ENCODE measurements at regions not wholly inside any gene's neighbourhood (a gene's known extent, or its start where the extent isn't known, plus 50 kb on each side); places are given as distances from the start of the nearest gene placed in this dataset.

DNA sequence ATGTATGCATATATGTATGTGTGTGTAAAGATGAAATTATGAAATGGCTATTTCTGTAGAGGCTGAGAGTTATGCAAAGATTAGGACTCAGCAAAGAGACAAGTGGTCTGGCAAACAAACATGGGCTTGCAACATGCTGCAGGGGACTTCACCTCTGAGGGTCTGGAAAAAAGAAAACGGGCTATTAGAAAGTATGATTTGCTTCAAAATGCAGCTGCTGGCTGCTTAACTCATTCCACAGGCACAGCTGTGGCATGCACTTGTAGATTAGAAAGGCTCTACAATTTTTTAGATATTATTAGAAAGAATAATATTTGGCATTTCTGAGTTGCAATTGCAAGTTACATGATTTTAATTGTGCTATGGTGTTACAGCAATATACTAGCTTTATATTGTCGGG lies 90.4 kb downstream of the ADAMTS1 start:
- DNase-seq (ENCODE audit: low read depth) (no peak), FAIRE-seq (no peak)
- H2AFZ ChIP-seq (ENCODE audit: low read depth, low read length): no peak overlapping the region
- H3K4me3 ChIP-seq (ENCODE audit: insufficient read depth, low read depth, low read length): no peak overlapping the region
- no peak overlapping the region for H3K27ac ChIP-seq (ENCODE audit: low read depth, low read length)
- Mint-ChIP-seq H3K27ac (ENCODE audit: unreplicated experiment) (peak overlapping the region; percentile 99), H3K4me1 (ENCODE audit: low read depth, unreplicated experiment) (peaks cover 39% of the 10 kb centered on the region), H3K36me3 (ENCODE audit: low read depth, unreplicated experiment) (no peaks in the 10 kb centered on the region), H3K27me3 (ENCODE audit: low read depth, unreplicated experiment) (no peaks in the 10 kb centered on the region), H3K4me3 (ENCODE audit: unreplicated experiment) (no peak overlapping the region), H3K9me3 (ENCODE audit: unreplicated experiment) (no peaks in the 10 kb centered on the region)
- TF ChIP-seq EZH2 (IDR thresholded peaks at IDR 0.05; ENCODE audit: insufficient read depth, low read length) (no peak), CTCF (IDR thresholded peaks at IDR 0.05; ENCODE audit: insufficient read depth, low read depth, low read length) (no peak)
- H4K20me1 ChIP-seq (ENCODE audit: insufficient read depth, low read length): no peaks in the 10 kb centered on the region
- H3K9ac ChIP-seq (ENCODE audit: low read length): no peak overlapping the region
- H3K9me3 ChIP-seq (ENCODE audit: insufficient read depth, low read depth, low read length): no peaks in the 10 kb centered on the region
- H3K27me3 ChIP-seq (ENCODE audit: insufficient read depth, low read length): no peaks in the 10 kb centered on the region
- H3K4me1 ChIP-seq (ENCODE audit: insufficient read depth, low read length): peaks cover 8% of the 10 kb centered on the region
- no peaks in the 10 kb centered on the region for H3K79me2 ChIP-seq (ENCODE audit: insufficient read depth, low read length)
- H3K36me3 ChIP-seq (ENCODE audit: insufficient read depth, low read length): no peaks in the 10 kb centered on the region
- H3K4me2 ChIP-seq (ENCODE audit: low read length): no peak overlapping the region

GRCh38 chr21:26753822-26754221 lies 91.4 kb downstream of the ADAMTS1 start:
- H3K4me3 Mint-ChIP-seq (ENCODE audit: unreplicated experiment): no peak overlapping the region
- FAIRE-seq: no peak
- Histone ChIP-seq H3K4me1 (ENCODE audit: insufficient read depth, low read length) (peaks cover 8% of the 10 kb centered on the region), H3K36me3 (ENCODE audit: insufficient read depth, low read length) (no peaks in the 10 kb centered on the region), H3K4me3 (ENCODE audit: insufficient read depth, low read depth, low read length) (no peak overlapping the region), H4K20me1 (ENCODE audit: insufficient read depth, low read length) (no peaks in the 10 kb centered on the region), H3K9ac (ENCODE audit: low read length) (no peak overlapping the region), H3K9me3 (ENCODE audit: insufficient read depth, low read depth, low read length) (no peaks in the 10 kb centered on the region), H3K27ac (ENCODE audit: low read depth, low read length) (no peak overlapping the region), H3K79me2 (ENCODE audit: insufficient read depth, low read length) (no peaks in the 10 kb centered on the region), H3K27me3 (ENCODE audit: insufficient read depth, low read length) (no peaks in the 10 kb centered on the region), H2AFZ (ENCODE audit: low read depth, low read length) (no peak overlapping the region), H3K4me2 (ENCODE audit: low read length) (no peak overlapping the region)
- TF ChIP-seq EZH2 (IDR thresholded peaks at IDR 0.05; ENCODE audit: insufficient read depth, low read length): no peak
- no peak for TF ChIP-seq CTCF (IDR thresholded peaks at IDR 0.05; ENCODE audit: insufficient read depth, low read depth, low read length)
- no peaks in the 10 kb centered on the region for H3K9me3 Mint-ChIP-seq (ENCODE audit: unreplicated experiment)
- H3K27me3 Mint-ChIP-seq (ENCODE audit: low read depth, unreplicated experiment): no peaks in the 10 kb centered on the region
- H3K4me1 Mint-ChIP-seq (ENCODE audit: low read depth, unreplicated experiment): peaks cover 35% of the 10 kb centered on the region
- no peak overlapping the region for H3K27ac Mint-ChIP-seq (ENCODE audit: unreplicated experiment)
- no peak for DNase-seq (ENCODE audit: low read depth)
- H3K36me3 Mint-ChIP-seq (ENCODE audit: low read depth, unreplicated experiment): no peaks in the 10 kb centered on the region

- Histone ChIP-seq H3K4me3 (ENCODE audit: insufficient read depth, low read depth, low read length) (no peak overlapping the region), H2AFZ (ENCODE audit: low read depth, low read length) (no peak overlapping the region), H3K27me3 (ENCODE audit: insufficient read depth, low read length) (no peaks in the 10 kb centered on the region), H4K20me1 (ENCODE audit: insufficient read depth, low read length) (no peaks in the 10 kb centered on the region), H3K79me2 (ENCODE audit: insufficient read depth, low read length) (no peaks in the 10 kb centered on the region), H3K4me1 (ENCODE audit: insufficient read depth, low read length) (peaks cover 8% of the 10 kb centered on the region), H3K9me3 (ENCODE audit: insufficient read depth, low read depth, low read length) (no peaks in the 10 kb centered on the region), H3K4me2 (ENCODE audit: low read length) (no peak overlapping the region), H3K27ac (ENCODE audit: low read depth, low read length) (no peak overlapping the region), H3K9ac (ENCODE audit: low read length) (no peak overlapping the region), H3K36me3 (ENCODE audit: insufficient read depth, low read length) (no peaks in the 10 kb centered on the region)
- H3K9me3 Mint-ChIP-seq (ENCODE audit: unreplicated experiment): no peaks in the 10 kb centered on the region
- no peak overlapping the region for H3K4me3 Mint-ChIP-seq (ENCODE audit: unreplicated experiment)
- no peak overlapping the region for H3K27ac Mint-ChIP-seq (ENCODE audit: unreplicated experiment)
- H3K36me3 Mint-ChIP-seq (ENCODE audit: low read depth, unreplicated experiment): no peaks in the 10 kb centered on the region
- H3K27me3 Mint-ChIP-seq (ENCODE audit: low read depth, unreplicated experiment): no peaks in the 10 kb centered on the region
- H3K4me1 Mint-ChIP-seq (ENCODE audit: low read depth, unreplicated experiment): peaks cover 26% of the 10 kb centered on the region
- TF ChIP-seq CTCF (IDR thresholded peaks at IDR 0.05; ENCODE audit: insufficient read depth, low read depth, low read length) (no peak), EZH2 (IDR thresholded peaks at IDR 0.05; ENCODE audit: insufficient read depth, low read length) (no peak)
- DNase-seq (ENCODE audit: low read depth) (no peak), FAIRE-seq (no peak)
Observed at GRCh38 chr21:26752849-26753248, 92.4 kb downstream of the ADAMTS1 start.
